ENCODE measurements at regions not wholly inside any gene's neighbourhood (a gene's known extent, or its start where the extent isn't known, plus 50 kb on each side); places are given as distances from the start of the nearest gene placed in this dataset.

DNA sequence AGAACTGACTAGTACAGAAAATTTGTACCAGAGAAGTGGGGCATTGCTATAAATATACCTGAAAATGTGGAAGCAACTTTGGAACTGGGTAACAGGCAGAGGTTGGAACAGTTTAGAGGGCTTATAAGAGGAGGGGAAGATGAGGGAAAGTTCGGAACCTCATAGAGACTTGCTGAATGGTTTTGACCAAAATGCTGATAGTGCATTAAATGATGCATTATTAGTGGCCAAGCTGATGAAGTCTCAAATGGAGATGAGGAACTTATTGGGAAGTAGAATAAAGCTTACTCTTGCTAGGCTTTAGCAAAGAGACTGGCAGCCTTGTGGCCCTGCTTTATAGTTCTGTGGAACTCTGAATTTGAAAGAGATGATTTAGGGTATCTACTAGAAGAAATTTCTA, 189.8 kb downstream of the FGF10 start:
- Histone ChIP-seq H2AFZ (ENCODE audit: low read depth, low read length) (no peak overlapping the region), H3K4me3 (no peak overlapping the region), H3K9me1 (ENCODE audit: control insufficient read depth, insufficient read depth, low read length) (no peaks in the 10 kb centered on the region), H3K9me3 (replicated peaks; ENCODE audit: control insufficient read depth, insufficient read depth, low read depth, low read length) (no peaks in the 10 kb centered on the region; the same call in 1 of the 2 replicates), H3K4me1 (replicated peaks in 1 of 2; ENCODE audit: control insufficient read depth in 2 of 2, insufficient read depth in 2 of 2, low read length in 2 of 2) (no peaks in the 10 kb centered on the region), H3K9ac (ENCODE audit: insufficient read depth in 1 of 2, low read depth in 2 of 2, low read length in 2 of 2) (no peak overlapping the region), H3K36me3 (ENCODE audit: control insufficient read depth, insufficient read depth, low read length) (no peaks in the 10 kb centered on the region), H3K27me3 (ENCODE audit: control insufficient read depth in 2 of 2, insufficient read depth in 2 of 2, low read length in 2 of 2) (no peaks in the 10 kb centered on the region), H3K79me2 (ENCODE audit: control insufficient read depth, insufficient read depth, low read length) (no peaks in the 10 kb centered on the region), H4K20me1 (replicated peaks; ENCODE audit: control insufficient read depth, insufficient read depth, low read length) (no peaks in the 10 kb centered on the region), H3K4me2 (ENCODE audit: insufficient read depth, low read length) (no peak overlapping the region), H3K27ac (ENCODE audit: extremely low read depth, low read depth, low read length) (no peak overlapping the region)
- peak; percentile 51 for TF ChIP-seq MAFG (tag; conservative IDR thresholded peaks at IDR 0.05)
- peak; percentile 64 for TF ChIP-seq MAFF (IDR thresholded peaks at IDR 0.05; ENCODE audit: low read length)
- TF ChIP-seq ZNF316 (IDR thresholded peaks at IDR 0.05), result peak; percentile 67
- peak; percentile 27; the same call in 1 of the 2 replicates for TF ChIP-seq C11orf30 (IDR thresholded peaks at IDR 0.05; ENCODE audit: low read depth)
- no peak for TF ChIP-seq FOXA3 (CRISPR knock-in tag; conservative IDR thresholded peaks at IDR 0.05 in 1 of 2, IDR thresholded peaks at IDR 0.05 in 1 of 2)
- no peak for TF ChIP-seq CBFB (CRISPR knock-in tag; IDR thresholded peaks at IDR 0.05)
- peak; percentile 72 for TF ChIP-seq MAFK (IDR thresholded peaks at IDR 0.05; ENCODE audit: low read length)
- ChIA-PET CTCF (ENCODE audit: low intra/inter-chr PET ratio) (no interaction called here), POLR2A (no interaction called here)
- ATAC-seq (no peak), FAIRE-seq (no peak), DNase-seq (ENCODE audit: extremely low read depth in 1 of 4, low spot score in 3 of 4) (no peak)
- intact Hi-C loops (cut with micrococcal nuclease), result no loop called here
- in situ Hi-C loops (cut with MboI), result no loop called here
- 0% methylated on average over 1 of the region's 1 CpG for WGBS (ENCODE audit: insufficient coverage, low coverage, missing lambda C conversion rate)
- no TSS peak for BruUV-seq (replicated peaks)

- TF ChIP-seq RBM25 (IDR thresholded peaks at IDR 0.05; ENCODE audit: low read depth, low read length, severe bottlenecking) (no peak), HOXB6 (CRISPR knock-in tag; IDR thresholded peaks at IDR 0.05; ENCODE audit: borderline replicate concordance) (no peak), IFI16 (CRISPR knock-in tag; IDR thresholded peaks at IDR 0.05) (no peak), ESRRA (IDR thresholded peaks at IDR 0.05; ENCODE audit: borderline replicate concordance, low read depth) (no peak)
- BruUV-seq (replicated peaks), result no TSS peak
- Histone ChIP-seq H3K79me2 (ENCODE audit: control insufficient read depth, insufficient read depth, low read length) (no peaks in the 10 kb centered on the region), H3K36me3 (ENCODE audit: control insufficient read depth, insufficient read depth, low read length) (no peaks in the 10 kb centered on the region), H3K27ac (ENCODE audit: extremely low read depth, low read depth, low read length) (no peak overlapping the region), H3K9me1 (ENCODE audit: control insufficient read depth, insufficient read depth, low read length) (no peaks in the 10 kb centered on the region), H3K4me2 (ENCODE audit: insufficient read depth, low read length) (no peak overlapping the region), H3K4me1 (replicated peaks in 1 of 2; ENCODE audit: control insufficient read depth in 2 of 2, insufficient read depth in 2 of 2, low read length in 2 of 2) (no peaks in the 10 kb centered on the region), H3K27me3 (ENCODE audit: control insufficient read depth in 2 of 2, insufficient read depth in 2 of 2, low read length in 2 of 2) (no peaks in the 10 kb centered on the region), H3K4me3 (no peak overlapping the region), H2AFZ (ENCODE audit: low read depth, low read length) (no peak overlapping the region), H3K9ac (ENCODE audit: insufficient read depth in 1 of 2, low read depth in 2 of 2, low read length in 2 of 2) (no peak overlapping the region), H3K9me3 (replicated peaks; ENCODE audit: control insufficient read depth, insufficient read depth, low read depth, low read length) (peaks cover 4% of the 10 kb centered on the region; the same call in 1 of the 2 replicates), H4K20me1 (replicated peaks; ENCODE audit: control insufficient read depth, insufficient read depth, low read length) (no peaks in the 10 kb centered on the region)
- no peak for ATAC-seq
- intact Hi-C loops (cut with micrococcal nuclease) (no loop called here), in situ Hi-C loops (cut with MboI) (no loop called here)
- no peak for DNase-seq (ENCODE audit: extremely low read depth in 1 of 4, low spot score in 3 of 4)
- WGBS (ENCODE audit: insufficient coverage, low coverage, missing lambda C conversion rate), result 0% methylated on average over 2 of the region's 2 CpGs
- CTCF ChIA-PET (ENCODE audit: low intra/inter-chr PET ratio), result no interaction called here
- POLR2A ChIA-PET, result no interaction called here
- FAIRE-seq, result no peak
Observed at GRCh38 chr5:44189255-44189654, 200.0 kb downstream of the FGF10 start.
